Neural progenitor cell (in vitro differentiated cells): ENCODE measurements at regions not wholly inside any gene's neighbourhood (a gene's known extent, or its start where the extent isn't known, plus 50 kb on each side); places are given as distances from the start of the nearest gene placed in this dataset.

Source experiments
- CTCF ChIP-seq: fragments of 200-600 bp; sonication (generic); IDR thresholded peaks from 2 replicates; pipeline ENCODE4 v1.5.1; 2017; ENCODE audit warnings: antibody characterized with exemption, mild to moderate bottlenecking
- EZH2 ChIP-seq: fragments of 200-600 bp; sonication (generic); IDR thresholded peaks from 2 replicates; pipeline ENCODE4 v1.6.1; 2017; ENCODE audit warnings: antibody characterized with exemption, mild to moderate bottlenecking, moderate library complexity

- TF ChIP-seq CTCF, result no peak
- no peak for TF ChIP-seq EZH2
Measured at GRCh38 chr7:149369497-149369896, 91.4 kb downstream of the ZNF777 start.
